Non-pigmented ciliary epithelial cell (primary cell): ENCODE measurements at regions not wholly inside any gene's neighbourhood (a gene's known extent, or its start where the extent isn't known, plus 50 kb on each side); places are given as distances from the start of the nearest gene placed in this dataset.
"Not testable (repeated sequence)": the region's sequence is repeated elsewhere in the genome, so short reads cannot be mapped to it uniquely, and the experiment has no call there.

ENCODE experiments used
- DNase-seq: peaks from one replicate; pipeline ENCODE4 v3.0.0-alpha.2; 2010; ENCODE audit warnings: low read depth

DNA sequence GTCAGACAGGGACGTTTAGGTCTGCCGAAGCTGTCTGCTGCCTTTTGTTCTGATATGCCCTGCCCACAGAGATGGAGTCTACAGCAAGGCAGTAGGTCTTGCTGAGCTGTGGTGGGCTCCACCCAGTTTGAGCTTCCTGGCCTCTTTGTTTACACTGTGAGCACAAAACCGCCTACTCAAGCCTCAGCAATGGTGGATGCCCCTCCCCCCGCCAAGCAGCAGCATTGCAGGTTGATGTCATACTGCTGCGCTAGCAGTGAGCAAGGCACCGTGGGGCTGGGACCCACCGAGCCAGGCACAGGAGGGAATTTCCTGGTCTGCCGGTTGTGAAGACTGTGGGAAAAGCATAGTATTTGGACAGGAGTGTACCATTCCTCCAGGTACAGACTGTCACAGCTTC is 233.1 kb downstream of the ATPSCKMT start:
- DNase-seq: peak; percentile 51

DNA sequence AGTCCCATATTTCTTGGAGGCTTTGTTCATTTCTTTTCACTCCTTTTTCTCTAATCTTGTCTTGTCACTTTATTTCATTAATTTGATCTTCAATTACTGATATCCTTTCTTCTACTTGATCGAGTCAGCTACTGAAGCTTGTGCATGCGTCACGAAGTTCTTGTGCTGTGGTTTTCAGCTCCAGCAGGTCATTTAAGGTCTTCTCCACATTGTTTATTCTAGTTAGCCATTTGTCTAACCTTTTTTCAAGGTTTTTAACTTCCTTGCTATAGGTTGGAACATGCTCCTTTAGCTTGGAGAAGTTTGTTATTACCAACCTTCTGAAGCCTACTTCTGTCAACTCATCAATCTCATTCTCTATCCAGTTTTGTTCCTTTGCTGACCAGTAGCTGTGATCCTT is 234.0 kb downstream of the ATPSCKMT start:
- not testable (repeated sequence) for DNase-seq

DNA sequence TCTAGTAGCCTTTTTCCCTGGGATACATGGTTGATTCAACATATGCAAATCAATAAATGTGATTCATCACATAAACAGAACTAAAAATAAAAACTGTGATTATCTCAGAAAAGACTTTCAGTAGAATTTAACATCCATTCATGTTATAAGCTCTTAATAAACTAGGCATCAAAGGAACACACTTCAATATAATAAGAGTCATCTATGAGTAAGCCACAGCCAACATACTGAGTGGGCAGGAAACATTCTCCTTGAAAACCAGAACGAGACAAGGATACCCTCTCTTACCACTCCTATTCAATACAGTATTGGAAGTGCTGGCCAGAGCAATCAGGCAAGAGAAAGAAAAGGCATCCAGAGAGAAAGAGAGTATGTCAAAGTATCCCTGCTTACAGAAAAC is 239.9 kb downstream of the ATPSCKMT start:
- DNase-seq: no peak

DNA sequence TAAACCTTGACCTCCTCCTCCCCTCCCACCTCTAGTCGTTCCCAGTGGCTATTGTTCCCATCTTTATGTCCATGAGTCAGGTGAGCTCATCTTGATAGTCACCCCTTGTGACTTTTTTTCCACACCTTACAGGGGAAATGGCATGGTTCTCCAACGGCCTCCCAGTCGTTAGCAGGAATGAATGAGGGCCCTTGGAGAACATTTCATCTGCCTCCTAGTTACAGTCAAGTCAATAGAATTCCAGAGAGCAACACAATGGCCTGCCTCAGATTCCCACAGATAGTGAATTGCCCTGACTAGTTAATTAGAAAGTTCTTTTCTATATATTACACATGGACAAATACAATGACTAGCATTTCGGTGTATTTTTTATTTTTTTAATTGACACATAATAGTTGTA is 262.6 kb downstream of the ATPSCKMT start:
- DNase-seq: no peak

DNA sequence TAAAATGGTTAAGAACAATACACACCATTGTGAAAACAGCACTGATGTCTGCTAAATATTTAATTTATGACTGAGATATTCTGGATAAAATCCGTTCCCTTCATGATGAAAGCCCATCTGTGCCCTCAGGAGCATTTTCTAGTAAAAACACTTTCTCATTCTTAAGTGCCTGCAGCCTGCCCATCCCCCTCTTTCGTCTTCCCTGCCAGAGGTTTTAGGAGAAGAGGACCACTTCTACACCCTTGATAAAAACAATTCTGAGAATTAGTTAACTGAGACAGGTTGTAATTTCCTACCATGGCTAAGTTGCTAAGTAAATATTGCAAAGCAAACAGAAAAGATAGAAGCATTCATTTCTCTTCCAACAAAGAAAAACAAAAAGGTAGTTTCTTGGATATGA is 272.6 kb downstream of the ATPSCKMT start:
- no peak for DNase-seq

DNA sequence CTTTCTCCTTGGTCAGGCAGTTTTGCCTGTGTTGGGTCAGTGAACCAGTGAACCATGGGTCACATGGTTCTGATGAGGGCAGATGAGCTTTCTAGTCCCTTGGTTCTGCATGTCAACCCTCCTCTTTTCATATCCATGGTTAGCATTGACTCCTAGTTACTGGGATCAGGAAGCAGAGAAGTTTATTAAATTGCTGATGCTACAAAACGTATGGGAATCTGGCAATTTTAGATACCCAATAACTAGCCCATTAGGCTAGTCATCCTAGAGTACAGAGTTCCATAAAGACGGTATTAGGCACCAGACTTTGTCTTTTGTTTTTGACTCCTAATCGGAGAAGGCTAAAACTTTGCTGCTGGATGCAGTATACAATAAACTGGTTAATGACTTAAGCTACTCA is 273.1 kb downstream of the ATPSCKMT start:
- DNase-seq: no peak

DNA sequence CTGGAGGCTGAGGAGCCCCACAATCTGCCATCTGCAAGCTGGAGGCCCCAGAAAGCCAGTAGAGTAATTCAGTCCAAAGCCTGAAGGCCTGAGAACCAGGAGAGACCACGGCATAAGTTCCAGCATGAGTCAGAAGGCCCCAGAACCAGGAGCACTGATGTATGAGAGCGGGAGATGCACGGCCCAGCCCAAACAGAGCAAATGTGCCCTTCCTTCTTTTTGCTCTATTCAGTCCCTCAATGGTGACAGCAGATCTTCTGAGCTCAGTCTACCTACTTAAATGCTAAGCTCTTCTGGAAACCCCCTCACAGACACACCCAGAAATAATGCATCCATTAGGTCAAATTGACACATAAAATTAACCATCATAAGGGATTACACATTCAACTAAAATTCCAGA is 277.6 kb downstream of the ATPSCKMT start:
- DNase-seq: no peak

DNA sequence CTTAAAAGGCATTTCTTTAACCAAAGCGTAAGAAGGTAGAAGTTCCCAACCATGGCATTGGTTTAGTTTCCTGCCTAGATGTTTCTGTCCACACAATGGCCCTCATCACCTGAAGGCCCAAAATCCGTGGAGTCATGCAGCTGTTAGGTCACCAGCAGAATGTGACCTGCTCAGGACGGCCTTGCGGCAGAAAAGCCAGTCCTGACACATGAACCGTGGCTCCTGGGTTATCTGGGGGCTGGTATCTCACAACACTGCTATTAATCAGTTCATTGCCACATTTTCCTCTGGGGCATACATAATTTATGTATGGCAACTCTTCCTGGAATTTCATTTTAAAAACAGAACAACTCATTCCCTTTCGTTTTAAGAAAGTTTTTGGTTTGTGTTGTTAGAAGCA is 278.4 kb downstream of the ATPSCKMT start:
- DNase-seq: no peak

DNA sequence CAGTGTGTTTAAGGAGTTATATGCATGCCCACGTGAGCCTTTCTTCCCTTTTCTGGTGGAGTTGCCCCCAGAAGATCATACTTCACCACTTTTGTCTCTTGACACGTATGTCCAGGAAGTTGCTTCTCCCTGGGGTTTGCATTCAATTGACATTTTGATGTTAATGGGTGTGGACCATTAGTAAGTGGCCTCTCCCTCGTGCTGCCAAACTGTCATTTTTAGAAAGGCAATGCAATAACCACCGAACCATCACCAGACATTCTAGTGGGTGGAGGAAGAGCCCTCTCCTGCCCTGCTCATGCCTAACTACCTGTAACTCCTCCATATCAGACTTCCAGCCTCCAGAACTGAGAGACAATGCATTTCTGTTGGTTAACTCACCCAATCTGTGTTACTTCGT is 290.8 kb downstream of the ATPSCKMT start:
- DNase-seq: no peak

DNA sequence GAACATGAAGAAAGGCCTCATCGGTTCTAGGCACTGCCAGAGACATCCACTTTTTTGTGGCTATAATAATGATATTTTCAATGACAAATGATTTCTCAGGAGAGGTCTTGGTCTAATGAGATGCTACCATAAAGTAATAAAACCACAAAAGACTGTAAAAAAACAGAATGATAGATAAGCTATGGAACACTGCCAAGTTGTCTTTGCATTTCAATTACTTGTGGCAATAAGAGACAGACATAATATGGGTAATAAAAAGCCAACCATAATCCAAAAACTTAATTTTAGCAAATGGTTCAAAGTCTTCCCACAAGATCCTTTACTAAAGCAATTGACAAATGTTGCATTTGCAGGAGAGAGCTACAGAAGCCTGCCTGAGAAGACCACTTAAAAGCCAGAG is 292.5 kb downstream of the ATPSCKMT start:
- DNase-seq: no peak

DNA sequence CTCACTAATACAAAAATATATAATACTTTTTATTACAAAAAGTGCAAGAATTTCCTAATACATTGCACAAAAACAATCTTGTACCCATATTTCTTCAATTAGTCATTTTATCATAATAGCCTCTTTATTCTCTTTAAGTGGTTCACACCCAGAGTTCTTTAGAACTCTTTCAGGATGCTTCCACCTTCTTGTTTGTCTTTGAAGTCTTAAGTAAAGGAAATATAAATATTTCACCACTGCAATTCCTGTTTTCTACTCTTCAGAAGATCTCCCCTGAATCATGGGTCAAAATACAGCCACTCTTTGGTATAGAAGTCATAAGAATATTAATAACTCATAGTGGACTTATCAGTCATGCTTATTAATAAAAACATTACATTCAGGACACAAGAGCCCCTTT is 293.0 kb downstream of the ATPSCKMT start:
- no peak for DNase-seq

DNA sequence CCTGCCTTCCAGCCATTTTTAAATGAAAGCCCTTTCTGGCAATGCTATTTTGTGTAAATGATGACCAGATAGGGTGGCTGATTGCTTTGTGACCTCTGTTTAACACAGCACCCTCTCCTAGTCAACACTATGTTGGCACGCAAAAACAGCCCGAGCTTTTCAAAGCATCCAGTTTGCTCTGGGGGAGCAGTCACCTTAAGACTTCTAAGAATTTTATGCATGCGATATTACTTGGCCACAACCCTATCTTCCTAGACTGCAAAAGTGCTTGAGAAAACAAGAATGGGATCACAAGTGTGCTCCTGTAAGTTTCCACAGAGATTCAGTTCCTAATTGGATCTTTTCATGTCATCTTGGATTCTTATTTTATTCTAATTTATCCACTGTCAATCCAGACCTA is 294.1 kb downstream of the ATPSCKMT start:
- no peak for DNase-seq

DNA sequence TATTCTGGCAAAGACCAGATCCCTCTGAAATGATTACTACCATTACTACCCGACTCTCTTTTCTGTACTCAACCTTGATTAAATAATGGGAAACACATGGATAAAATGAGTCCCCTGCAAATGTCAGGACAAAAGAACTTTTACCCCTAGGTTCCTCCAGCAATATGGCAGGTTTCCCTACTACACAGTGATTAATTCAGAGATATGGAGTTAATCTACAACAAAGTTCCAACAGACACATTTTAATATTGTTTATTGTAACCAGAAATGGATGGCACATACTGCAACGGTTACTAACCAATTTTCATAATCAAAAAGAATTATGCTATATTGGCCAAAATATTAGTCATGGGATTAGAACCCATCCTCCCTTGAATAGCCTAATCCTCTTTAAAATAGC is 294.8 kb downstream of the ATPSCKMT start:
- DNase-seq: no peak

DNA sequence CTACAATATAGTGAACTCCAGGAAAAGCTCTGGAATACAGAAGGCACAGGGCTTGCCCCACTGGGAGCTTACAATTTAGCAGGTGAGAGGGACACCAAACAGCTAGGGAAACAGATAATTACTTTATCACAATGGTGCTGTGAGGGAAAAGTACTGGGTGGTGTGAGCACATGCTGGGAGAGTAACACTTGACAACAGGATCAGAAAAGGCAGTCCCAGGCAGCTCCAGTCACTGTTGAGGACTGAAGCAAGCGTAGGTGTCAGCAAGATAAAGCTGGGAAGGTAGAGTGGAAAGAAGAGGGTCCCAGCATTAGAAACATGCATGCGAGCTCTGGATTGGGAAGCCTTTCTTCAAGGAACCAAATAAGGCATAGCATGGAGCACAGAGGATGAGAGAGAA is 296.0 kb downstream of the ATPSCKMT start:
- no peak for DNase-seq

DNA sequence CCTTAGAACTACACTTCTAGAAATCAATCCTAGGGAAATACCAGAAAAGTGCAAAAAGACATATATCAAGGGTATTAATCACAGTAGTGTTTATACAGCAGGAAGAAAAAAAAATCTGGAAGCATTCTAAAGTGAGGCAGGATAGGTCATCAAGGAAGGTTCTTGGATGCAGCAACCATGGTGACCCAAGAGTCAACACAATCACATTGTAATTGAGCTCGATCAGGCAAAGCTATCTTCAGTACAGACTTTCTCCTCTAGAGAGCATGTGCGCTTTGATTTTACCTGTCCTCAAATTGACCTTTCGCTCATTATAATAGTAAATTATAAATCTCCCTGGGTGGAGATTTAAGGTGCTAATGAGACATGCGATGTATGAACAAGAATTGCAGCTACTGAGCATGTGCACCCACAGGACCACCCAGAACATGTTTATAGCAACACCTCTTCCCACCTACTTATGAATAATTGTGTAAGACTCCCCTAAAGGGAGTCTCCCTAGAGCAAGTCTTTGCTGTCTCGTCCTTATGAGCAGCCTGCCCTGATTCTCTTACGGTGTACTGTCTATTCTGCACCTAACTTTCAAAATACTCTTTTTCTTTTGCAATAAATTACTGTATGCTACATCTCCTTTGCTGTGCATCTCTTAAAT is 297.7 kb downstream of the ATPSCKMT start:
- DNase-seq: no peak

DNA sequence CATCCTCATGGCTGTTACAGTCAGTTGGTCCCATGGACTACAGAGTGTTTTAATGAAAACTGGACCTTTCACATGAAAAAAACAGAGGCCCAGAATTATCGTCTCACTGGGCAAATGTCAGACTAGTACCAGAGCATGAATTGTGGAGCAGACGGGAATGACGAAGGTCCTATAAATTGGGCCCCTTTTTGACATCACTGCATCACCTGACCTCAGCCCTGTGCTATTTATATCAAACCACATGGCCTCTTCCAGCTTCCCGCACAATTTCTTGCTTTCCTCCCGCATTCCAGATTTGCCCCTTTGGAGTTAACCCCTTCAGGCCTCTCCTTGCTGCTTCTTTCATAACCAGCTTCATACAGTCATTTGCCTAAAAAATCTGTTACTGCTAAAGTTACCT is 301.7 kb downstream of the ATPSCKMT start:
- DNase-seq: no peak

DNA sequence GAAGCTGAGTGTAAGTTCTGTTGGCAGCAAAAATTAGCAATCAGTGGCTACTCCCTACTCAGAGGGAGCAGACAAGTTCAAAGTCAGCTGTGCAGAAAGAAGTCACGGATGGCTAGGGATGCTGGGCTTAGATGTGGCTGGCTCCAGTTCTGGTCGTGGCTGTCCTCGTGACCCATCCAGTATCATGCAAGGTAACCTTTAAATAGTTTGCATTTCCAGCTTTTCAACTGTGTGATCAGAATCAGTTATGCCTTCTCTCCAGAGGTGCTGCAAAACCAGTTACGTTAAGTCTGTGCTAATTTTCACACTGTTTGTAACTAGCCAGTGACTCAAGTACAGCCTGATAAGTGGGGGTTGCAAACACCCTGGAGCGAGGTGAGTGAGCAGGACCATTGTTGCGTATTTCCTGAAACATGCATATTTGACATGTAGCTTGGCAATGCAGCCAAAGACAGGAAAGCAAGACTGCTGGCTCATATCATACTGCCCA is 302.4 kb downstream of the ATPSCKMT start:
- DNase-seq: no peak

DNA sequence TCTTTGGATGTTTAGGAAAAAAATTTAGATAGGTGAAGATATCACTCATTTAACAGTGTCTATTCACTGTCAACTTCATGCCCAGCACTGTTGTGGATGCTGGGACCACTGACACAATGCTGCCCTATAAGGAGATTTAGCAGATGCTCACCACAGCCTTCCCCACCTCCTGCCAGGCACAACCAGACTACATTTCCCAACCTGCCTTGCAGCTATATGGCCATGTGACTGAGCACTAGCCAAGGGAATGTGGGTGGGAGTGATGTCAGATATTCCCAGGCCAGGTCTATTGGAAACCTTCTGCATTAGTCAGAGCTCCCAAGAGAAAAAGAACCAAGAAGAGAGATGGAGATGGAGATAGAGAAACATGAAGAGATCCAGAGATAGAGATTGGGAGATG is 302.6 kb upstream of the TAS2R1 start:
- peak; percentile 46 for DNase-seq

DNA sequence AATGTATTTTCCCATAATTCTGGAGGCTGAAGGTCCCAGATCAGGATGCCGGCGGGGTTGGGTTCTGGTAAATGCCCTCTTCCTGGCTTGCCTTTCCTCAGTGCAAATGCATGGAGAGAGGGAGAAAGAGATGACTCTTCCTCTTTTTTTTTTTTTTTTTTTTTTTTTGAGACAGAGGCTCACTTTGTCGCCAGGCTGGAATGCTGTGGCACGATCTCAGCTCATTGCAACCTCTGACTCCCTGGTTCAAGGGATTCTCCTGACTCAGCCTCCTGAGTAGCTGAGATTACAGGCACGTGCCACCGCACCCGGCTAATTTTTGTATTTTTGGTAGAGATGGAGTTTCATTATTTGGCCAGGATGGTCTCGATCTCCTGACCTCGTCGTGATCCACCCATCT is 300.0 kb upstream of the TAS2R1 start:
- no peak for DNase-seq

DNA sequence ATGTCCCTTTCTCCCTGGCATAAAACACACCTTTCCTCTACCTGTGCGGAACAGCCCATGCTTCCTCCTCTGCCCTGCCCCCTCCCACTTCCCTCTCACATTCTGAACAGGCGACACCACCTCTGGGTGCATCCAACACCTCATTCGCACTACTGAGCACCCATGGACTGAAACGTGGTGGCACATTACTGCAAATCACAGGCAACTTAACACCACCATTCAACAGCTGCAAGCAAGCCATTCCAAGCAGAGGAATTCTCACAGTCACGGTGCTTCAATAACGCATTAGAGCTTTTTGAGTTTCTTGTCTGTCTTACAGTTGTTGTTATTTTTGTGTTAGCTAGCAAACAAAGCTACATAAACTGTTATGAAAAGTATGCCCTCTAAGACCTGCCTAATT is 298.2 kb upstream of the TAS2R1 start:
- no peak for DNase-seq

DNA sequence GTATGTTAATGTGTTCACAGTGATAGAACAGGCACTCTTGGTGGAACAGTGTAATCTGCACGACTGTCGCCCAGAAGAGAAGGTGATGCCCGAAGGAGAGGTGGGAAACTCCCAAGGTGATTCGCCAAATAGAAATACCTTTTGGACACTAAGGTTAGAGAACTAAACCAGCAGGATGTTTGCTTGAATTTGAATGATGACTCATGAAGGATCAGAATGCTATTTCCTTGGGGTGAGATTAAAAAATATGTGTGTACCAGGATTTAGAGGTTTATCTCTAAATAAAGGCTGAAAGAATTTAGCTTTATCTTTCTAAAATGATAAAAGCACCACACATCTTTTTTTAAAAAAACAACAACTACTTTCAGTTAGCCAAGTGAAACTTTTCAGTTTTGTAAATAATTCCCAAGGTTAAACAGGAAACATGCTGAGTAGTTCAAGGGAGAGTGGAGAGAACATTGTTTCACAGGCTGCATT is 297.4 kb upstream of the TAS2R1 start:
- no peak for DNase-seq

DNA sequence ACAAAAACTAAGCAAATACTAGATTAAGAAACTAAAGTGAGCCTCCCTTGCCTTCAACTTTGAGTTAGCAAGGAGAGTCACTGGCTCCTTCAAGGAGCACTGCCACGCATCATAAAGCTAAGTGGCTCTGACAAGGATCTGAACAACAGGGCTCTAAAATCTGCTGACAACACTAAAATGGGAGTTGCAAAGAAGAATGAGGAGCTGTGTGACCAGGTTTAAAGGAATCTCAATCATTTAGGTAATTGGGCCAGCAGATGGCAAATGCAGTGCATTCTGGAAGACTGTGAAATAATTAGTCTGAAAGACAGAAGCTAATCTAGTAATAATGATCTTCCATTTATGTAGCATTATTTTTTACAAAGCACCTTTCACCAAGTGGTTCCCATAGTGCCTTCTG is 297.0 kb upstream of the TAS2R1 start:
- no peak for DNase-seq

DNA sequence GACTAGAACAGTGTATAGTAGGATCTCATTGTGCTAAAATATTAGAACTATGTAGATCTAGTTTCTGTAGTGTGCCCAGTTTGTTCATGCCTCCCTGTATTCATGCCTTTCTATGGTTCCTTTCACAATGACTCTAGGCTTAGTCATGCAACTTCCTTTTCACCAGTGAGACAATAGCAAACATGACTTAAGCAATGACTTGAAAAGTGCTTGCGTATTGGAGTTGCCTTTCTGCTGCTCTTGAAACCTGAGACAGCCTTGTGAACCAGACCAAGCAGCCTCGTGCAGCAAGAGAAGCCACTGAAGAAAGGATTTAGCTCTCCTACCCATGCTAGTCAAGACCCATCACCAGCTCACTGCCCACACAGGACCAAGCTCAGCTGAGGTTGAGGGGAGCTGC is 294.5 kb upstream of the TAS2R1 start:
- DNase-seq: peak; percentile 98

DNA sequence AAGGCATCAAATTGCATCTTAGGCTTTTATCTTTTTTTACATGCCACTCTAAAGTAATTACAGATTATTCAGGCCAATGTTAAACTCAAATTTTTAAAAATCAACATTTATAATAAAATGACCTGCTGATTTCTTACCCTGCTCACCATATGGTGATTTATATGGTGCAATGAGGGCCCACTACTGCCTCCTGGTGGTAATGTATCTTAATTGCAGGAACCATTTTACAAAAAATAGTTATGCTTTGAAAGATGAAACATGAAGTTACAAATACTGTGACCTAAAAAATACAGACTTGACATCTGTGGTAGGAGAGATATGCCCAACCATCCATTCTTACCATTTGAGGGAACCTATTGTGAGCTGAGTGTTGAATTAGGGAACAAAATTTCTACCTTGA is 292.6 kb upstream of the TAS2R1 start:
- no peak for DNase-seq

DNA sequence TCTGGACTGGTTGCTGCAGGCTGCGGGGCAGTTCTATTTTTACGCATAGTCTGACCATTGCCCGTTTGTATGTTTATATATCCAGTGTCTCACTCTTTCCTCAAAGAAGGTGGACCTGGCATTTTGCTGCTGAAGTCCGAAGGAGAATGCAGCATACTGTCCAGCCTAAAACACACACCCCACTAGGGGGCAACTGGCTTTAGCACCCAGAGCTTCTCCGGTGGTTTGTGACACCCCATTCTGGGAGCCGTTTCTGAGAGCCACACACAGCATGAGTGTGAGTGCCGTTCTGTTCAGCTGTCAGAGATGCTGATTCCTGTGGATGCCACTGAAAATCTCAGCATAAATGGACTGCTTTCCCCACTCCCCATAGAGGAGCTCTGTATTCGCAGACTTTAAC is 290.5 kb upstream of the TAS2R1 start:
- no peak for DNase-seq
